NT2/D1 (cell line): ENCODE measurements at regions not wholly inside any gene's neighbourhood (a gene's known extent, or its start where the extent isn't known, plus 50 kb on each side); places are given as distances from the start of the nearest gene placed in this dataset.

Experiments used
- DNase-seq: peaks from one replicate; pipeline ENCODE4 v3.0.0-alpha.2; 2011; ENCODE audit warnings: low read depth, low spot score
- H3K27me3 ChIP-seq: 2 replicates; pipeline ENCODE4 v1.6.0; 2011; ENCODE audit warnings: mild to moderate bottlenecking; ENCODE audit not compliant: insufficient read length, insufficient read depth
- H3K36me3 ChIP-seq: 2 replicates; pipeline ENCODE4 v1.6.1; 2011; ENCODE audit warnings: mild to moderate bottlenecking, low read length, mixed read lengths; ENCODE audit not compliant: insufficient read depth, insufficient read length
- H3K4me1 ChIP-seq: 2 replicates; pipeline ENCODE4 v1.5.1; 2011; ENCODE audit not compliant: insufficient read depth, insufficient read length
- H3K4me3 ChIP-seq: 2 replicates; pipeline ENCODE4 v1.5.1; 2011; ENCODE audit warnings: low read depth; ENCODE audit not compliant: insufficient read length
- H3K9ac ChIP-seq: 2 replicates; pipeline ENCODE4 v1.6.0; 2011; ENCODE audit warnings: low read depth; ENCODE audit not compliant: insufficient read length
- H3K9me3 ChIP-seq: 2 replicates; pipeline ENCODE4 v1.5.1; 2011; ENCODE audit warnings: mild to moderate bottlenecking, low read length; ENCODE audit not compliant: insufficient read depth
- SUZ12 ChIP-seq: IDR thresholded peaks from 2 replicates; pipeline ENCODE4 v1.6.1; 2011; ENCODE audit not compliant: insufficient read length, insufficient read depth; ENCODE audit errors: extremely low read depth
- YY1 ChIP-seq: IDR thresholded peaks from 2 replicates; pipeline ENCODE4 v1.6.1; 2011; ENCODE audit not compliant: insufficient read length, insufficient read depth
- ZNF274 ChIP-seq: IDR thresholded peaks from 2 replicates; pipeline ENCODE4 v1.6.1; 2011; ENCODE audit warnings: mild to moderate bottlenecking, low read depth, low read length

GRCh38 chr11:134625151-134625550 is 213.1 kb upstream of the B3GAT1 start:
- DNase-seq: no peak
- H3K27me3 ChIP-seq: no peaks in the 10 kb centered on the region
- no peaks in the 10 kb centered on the region for H3K9me3 ChIP-seq
- TF ChIP-seq SUZ12 (no peak), ZNF274 (no peak), YY1 (no peak)
- no peak overlapping the region for H3K9ac ChIP-seq
- H3K4me3 ChIP-seq: no peak overlapping the region
- H3K36me3 ChIP-seq: no peaks in the 10 kb centered on the region
- H3K4me1 ChIP-seq: no peaks in the 10 kb centered on the region

DNA sequence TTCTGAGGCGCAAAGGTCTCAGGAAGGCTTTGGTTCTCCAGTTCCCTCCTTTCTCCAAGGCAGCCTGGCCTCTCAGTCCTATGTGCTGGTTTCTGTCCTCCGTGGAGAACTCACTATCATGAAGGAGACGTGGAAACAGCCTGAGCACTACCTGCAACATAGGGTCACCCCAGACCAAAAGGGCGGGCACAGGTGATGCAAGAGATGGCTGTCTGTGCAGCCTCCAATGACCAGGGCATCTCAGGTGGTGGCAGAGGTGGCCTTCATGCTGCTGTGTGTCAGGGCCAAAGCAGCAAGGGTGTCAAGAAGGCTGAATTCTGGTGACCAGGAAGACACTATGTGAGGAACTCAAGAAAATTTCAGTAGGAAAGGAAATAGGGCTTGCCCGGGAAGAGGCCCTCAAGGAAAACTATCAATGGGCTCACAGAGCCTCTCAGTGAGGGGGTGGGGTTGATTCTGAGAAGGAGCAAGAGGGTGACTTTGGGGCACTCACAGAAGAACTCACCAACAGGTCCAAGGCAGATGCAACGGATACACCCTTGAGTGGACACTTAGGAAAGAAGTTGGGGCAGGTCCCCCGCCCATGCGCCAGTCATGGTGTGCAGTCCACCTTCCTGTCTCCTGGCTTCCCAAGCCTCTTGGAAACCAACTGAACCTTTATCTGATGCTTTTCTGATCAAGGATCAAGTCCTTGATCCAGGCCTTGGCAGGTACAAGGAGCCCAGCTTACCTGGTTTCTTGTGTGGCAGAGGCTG is 212.3 kb upstream of the B3GAT1 start:
- TF ChIP-seq SUZ12 (no peak), YY1 (no peak), ZNF274 (no peak)
- H3K36me3 ChIP-seq: no peaks in the 10 kb centered on the region
- no peak for DNase-seq
- no peak overlapping the region for H3K4me3 ChIP-seq
- H3K9ac ChIP-seq: no peak overlapping the region
- no peaks in the 10 kb centered on the region for H3K27me3 ChIP-seq
- H3K4me1 ChIP-seq: no peaks in the 10 kb centered on the region
- H3K9me3 ChIP-seq: no peaks in the 10 kb centered on the region

DNA sequence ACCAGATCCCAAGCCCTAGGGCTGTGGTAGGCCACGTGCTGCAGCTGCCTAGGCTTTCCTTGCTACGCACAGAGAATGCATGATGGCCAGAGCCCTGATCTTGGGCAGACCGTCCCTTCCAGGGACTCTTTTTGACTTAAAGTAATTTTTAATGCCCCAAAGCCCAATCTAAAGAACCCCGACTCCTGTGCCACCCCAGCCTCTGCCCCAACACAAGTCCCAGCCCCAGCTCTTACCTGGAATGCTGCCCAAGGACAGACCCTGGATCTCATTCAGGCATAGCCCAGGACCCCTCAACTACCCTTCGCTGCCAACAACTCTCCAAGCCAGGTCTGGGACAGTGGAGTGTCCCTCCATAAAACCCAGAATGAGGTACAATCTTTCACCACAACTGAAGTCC is 211.7 kb upstream of the B3GAT1 start:
- Histone ChIP-seq H3K4me1 (no peaks in the 10 kb centered on the region), H3K9me3 (no peaks in the 10 kb centered on the region), H3K27me3 (no peaks in the 10 kb centered on the region), H3K9ac (no peak overlapping the region), H3K36me3 (no peaks in the 10 kb centered on the region), H3K4me3 (no peak overlapping the region)
- DNase-seq: no peak
- TF ChIP-seq ZNF274 (no peak), YY1 (no peak)

- no peak for DNase-seq
- Histone ChIP-seq H3K4me1 (no peaks in the 10 kb centered on the region), H3K36me3 (no peaks in the 10 kb centered on the region), H3K27me3 (no peaks in the 10 kb centered on the region), H3K4me3 (no peak overlapping the region), H3K9ac (no peak overlapping the region), H3K9me3 (no peaks in the 10 kb centered on the region)
- TF ChIP-seq ZNF274: no peak
- TF ChIP-seq YY1: no peak
- TF ChIP-seq SUZ12: no peak
These were observed 210.4 kb upstream of the B3GAT1 start for GRCh38 chr11:134622458-134622857.

- no peak overlapping the region for H3K9ac ChIP-seq
- TF ChIP-seq SUZ12 (no peak), ZNF274 (no peak)
- no peaks in the 10 kb centered on the region for H3K27me3 ChIP-seq
- H3K36me3 ChIP-seq: no peaks in the 10 kb centered on the region
- H3K4me3 ChIP-seq: no peak overlapping the region
- no peak for DNase-seq
- H3K4me1 ChIP-seq: no peaks in the 10 kb centered on the region
- H3K9me3 ChIP-seq: no peaks in the 10 kb centered on the region
These were observed 205.3 kb upstream of the B3GAT1 start for GRCh38 chr11:134617360-134617759.

DNA sequence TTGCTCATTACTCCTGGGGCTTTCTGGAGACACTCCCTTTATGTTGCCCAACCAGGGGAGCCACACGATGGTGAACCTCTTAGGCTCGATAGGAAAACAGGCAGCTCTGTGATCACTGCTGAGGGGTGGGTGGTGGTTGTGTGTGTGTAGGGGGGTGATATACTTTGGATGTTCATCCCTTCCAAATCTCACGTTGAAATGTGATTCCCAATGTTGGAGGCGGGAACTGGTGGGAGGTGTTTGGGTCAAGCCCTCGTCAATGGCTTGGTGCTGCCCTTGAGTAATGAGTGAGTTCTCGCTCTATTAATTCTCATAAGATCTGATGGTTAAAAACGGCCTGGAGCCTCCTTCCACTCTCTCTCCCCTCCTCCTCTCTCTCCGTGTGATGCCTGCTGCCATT is 204.0 kb upstream of the B3GAT1 start:
- DNase-seq: no peak
- Histone ChIP-seq H3K36me3 (no peaks in the 10 kb centered on the region), H3K9me3 (no peaks in the 10 kb centered on the region), H3K9ac (no peak overlapping the region), H3K4me3 (no peak overlapping the region), H3K4me1 (no peaks in the 10 kb centered on the region), H3K27me3 (no peaks in the 10 kb centered on the region)
- no peak for TF ChIP-seq ZNF274
- no peak for TF ChIP-seq YY1
- no peak for TF ChIP-seq SUZ12

GRCh38 chr11:134615041-134615615 is 203.1 kb upstream of the B3GAT1 start:
- Histone ChIP-seq H3K9ac (no peak overlapping the region), H3K27me3 (no peaks in the 10 kb centered on the region), H3K4me3 (no peak overlapping the region), H3K9me3 (no peaks in the 10 kb centered on the region), H3K36me3 (no peaks in the 10 kb centered on the region), H3K4me1 (no peaks in the 10 kb centered on the region)
- DNase-seq: no peak
- TF ChIP-seq SUZ12: no peak
- TF ChIP-seq ZNF274: no peak
- TF ChIP-seq YY1: no peak
